GM12875 (cell line): ENCODE measurements at regions not wholly inside any gene's neighbourhood (a gene's known extent, or its start where the extent isn't known, plus 50 kb on each side); places are given as distances from the start of the nearest gene placed in this dataset.

Experiments
- H3K4me3 ChIP-seq: one replicate; pipeline ENCODE4 v1.5.1; 2011; ENCODE audit warnings: low read depth, low read length, control low read depth
- CTCF ChIP-seq: IDR thresholded peaks from 2 replicates; pipeline ENCODE4 v1.5.1; 2011; ENCODE audit warnings: low read depth, mild to moderate bottlenecking, control low read depth, inconsistent platforms, low read length, moderate library complexity, borderline replicate concordance; ENCODE audit not compliant: insufficient read depth

- TF ChIP-seq CTCF = no peak
- H3K4me3 ChIP-seq = no peak overlapping the region
Observed at GRCh38 chr6:6711832-6712448, 123.4 kb downstream of the LY86 start.

GRCh38 chr6:6712449-6713403 is 124.2 kb downstream of the LY86 start:
- TF ChIP-seq CTCF = no peak
- H3K4me3 ChIP-seq = no peak overlapping the region

GRCh38 chr6:6713657-6714056 is 125.1 kb downstream of the LY86 start:
- no peak for TF ChIP-seq CTCF
- H3K4me3 ChIP-seq = no peak overlapping the region

- no peak for TF ChIP-seq CTCF
Observed at GRCh38 chr6:6714118-6714897, 125.8 kb downstream of the LY86 start.

GRCh38 chr6:6714953-6715352 is 126.4 kb downstream of the LY86 start:
- TF ChIP-seq CTCF = no peak

More at GRCh38 chr6:6714118-6714897, 125.8 kb downstream of the LY86 start:
- H3K4me3 ChIP-seq = no peak overlapping the region

GRCh38 chr6:6715465-6715864 is 126.9 kb downstream of the LY86 start:
- TF ChIP-seq CTCF = no peak
- H3K4me3 ChIP-seq = no peak overlapping the region

More at GRCh38 chr6:6714953-6715352, 126.4 kb downstream of the LY86 start:
- H3K4me3 ChIP-seq = no peak overlapping the region
